ENCODE measurements at regions not wholly inside any gene's neighbourhood (a gene's known extent, or its start where the extent isn't known, plus 50 kb on each side); places are given as distances from the start of the nearest gene placed in this dataset.

DNA sequence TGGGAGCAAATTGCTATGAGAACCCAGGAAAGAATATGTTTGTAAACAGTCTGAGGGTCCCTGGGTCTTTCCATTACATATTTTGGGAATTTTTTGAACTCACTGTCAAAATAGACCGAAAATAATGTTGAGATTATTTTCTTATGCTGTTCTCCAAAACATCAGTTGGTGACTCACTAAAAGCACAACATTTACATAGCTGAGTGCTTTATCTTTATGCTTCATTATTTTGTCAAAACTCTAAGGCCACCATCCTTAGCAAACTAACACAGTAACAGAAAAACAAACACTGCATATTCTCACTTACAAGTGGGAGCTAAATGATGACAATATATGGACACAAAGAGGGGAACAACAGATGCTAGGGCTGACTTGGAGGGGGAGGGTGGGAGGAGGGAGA, 459.3 kb downstream of the ADGRL2 start:
- H3K4me3 ChIP-seq, result no peak overlapping the region
- no peaks in the 10 kb centered on the region for H3K4me1 ChIP-seq
- DNase-seq, result no peak
- H3K27ac ChIP-seq, result no peak overlapping the region
- intact Hi-C loops (cut with DNase I; ENCODE audit: low total_unique reads) (no loop called here), in situ Hi-C loops (cut with MboI; ENCODE audit: low sequenced_read_pairs in 4 of 4) (no loop called here)
- no peaks in the 10 kb centered on the region for H3K27me3 ChIP-seq
- no peak for TF ChIP-seq POLR2A (IDR thresholded peaks at IDR 0.05)
- TF ChIP-seq, protein P1, sequence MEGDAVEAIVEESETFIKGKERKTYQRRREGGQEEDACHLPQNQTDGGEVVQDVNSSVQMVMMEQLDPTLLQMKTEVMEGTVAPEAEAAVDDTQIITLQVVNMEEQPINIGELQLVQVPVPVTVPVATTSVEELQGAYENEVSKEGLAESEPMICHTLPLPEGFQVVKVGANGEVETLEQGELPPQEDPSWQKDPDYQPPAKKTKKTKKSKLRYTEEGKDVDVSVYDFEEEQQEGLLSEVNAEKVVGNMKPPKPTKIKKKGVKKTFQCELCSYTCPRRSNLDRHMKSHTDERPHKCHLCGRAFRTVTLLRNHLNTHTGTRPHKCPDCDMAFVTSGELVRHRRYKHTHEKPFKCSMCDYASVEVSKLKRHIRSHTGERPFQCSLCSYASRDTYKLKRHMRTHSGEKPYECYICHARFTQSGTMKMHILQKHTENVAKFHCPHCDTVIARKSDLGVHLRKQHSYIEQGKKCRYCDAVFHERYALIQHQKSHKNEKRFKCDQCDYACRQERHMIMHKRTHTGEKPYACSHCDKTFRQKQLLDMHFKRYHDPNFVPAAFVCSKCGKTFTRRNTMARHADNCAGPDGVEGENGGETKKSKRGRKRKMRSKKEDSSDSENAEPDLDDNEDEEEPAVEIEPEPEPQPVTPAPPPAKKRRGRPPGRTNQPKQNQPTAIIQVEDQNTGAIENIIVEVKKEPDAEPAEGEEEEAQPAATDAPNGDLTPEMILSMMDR (IDR thresholded peaks at IDR 0.05 in 4 of 5, conservative IDR thresholded peaks at IDR 0.05 in 1 of 5), result no peak
- H3K9me3 ChIP-seq, result no peaks in the 10 kb centered on the region
- H3K36me3 ChIP-seq, result no peaks in the 10 kb centered on the region
- ATAC-seq, result no peak

DNA sequence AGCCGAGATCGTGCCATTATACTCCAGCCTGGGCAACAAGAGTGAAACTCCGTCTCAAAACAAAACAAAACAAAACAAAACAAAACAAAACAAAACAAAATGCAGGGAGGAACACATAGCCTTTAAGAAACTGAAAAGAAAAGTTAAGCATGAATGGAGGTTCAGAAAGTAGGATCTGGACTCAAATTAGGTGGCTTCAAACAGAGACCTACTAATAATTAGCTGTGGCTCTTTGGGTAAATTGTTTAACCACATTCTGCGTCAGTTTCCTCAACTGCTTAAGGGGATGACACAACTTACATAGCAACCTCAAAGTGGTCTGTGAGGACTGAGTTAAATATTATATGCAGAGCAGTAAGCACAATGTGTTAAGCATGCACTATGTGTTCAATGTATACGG, 458.2 kb downstream of the ADGRL2 start:
- DNase-seq, result no peak
- no peak overlapping the region for H3K4me3 ChIP-seq
- TF ChIP-seq POLR2A (IDR thresholded peaks at IDR 0.05), result no peak
- TF ChIP-seq, protein P1 (IDR thresholded peaks at IDR 0.05 in 4 of 5, conservative IDR thresholded peaks at IDR 0.05 in 1 of 5), result no peak
- no peak overlapping the region for H3K27ac ChIP-seq
- no peak for ATAC-seq
- intact Hi-C loops (cut with DNase I; ENCODE audit: low total_unique reads), result no loop called here
- H3K36me3 ChIP-seq, result no peaks in the 10 kb centered on the region
- in situ Hi-C loops (cut with MboI; ENCODE audit: low sequenced_read_pairs in 4 of 4), result no loop called here
- H3K4me1 ChIP-seq, result no peaks in the 10 kb centered on the region
- no peaks in the 10 kb centered on the region for H3K27me3 ChIP-seq
- H3K9me3 ChIP-seq, result no peaks in the 10 kb centered on the region

DNA sequence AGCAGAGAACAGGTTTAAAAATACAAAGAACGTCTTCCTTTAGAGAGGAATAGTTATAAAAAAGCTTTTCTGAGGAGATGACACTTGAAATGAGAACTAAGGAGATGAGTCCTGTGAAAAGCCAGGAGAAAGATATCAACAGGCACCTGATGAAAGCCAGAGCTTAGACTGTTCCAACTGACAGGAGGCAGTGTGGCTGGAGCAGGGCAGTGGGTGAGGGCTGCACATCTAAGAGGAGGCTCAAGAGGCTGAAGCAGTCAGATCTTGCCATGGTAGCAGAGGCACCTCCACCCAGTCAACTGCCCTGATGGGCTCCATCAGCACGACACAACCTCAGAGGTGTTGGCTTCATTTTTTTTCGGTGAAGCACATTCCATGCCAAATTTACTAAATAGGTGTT, 445.3 kb downstream of the ADGRL2 start:
- Histone ChIP-seq H3K27me3 (no peaks in the 10 kb centered on the region), H3K4me3 (no peak overlapping the region), H3K27ac (no peak overlapping the region), H3K36me3 (no peaks in the 10 kb centered on the region), H3K9me3 (no peaks in the 10 kb centered on the region), H3K4me1 (no peaks in the 10 kb centered on the region)
- intact Hi-C loops (cut with DNase I; ENCODE audit: low total_unique reads) (no loop called here), in situ Hi-C loops (cut with MboI; ENCODE audit: low sequenced_read_pairs in 4 of 4) (no loop called here)
- TF ChIP-seq POLR2A (IDR thresholded peaks at IDR 0.05), result no peak
- TF ChIP-seq, protein P1 (IDR thresholded peaks at IDR 0.05 in 4 of 5, conservative IDR thresholded peaks at IDR 0.05 in 1 of 5), result no peak
- no peak for ATAC-seq
- no peak for DNase-seq

DNA sequence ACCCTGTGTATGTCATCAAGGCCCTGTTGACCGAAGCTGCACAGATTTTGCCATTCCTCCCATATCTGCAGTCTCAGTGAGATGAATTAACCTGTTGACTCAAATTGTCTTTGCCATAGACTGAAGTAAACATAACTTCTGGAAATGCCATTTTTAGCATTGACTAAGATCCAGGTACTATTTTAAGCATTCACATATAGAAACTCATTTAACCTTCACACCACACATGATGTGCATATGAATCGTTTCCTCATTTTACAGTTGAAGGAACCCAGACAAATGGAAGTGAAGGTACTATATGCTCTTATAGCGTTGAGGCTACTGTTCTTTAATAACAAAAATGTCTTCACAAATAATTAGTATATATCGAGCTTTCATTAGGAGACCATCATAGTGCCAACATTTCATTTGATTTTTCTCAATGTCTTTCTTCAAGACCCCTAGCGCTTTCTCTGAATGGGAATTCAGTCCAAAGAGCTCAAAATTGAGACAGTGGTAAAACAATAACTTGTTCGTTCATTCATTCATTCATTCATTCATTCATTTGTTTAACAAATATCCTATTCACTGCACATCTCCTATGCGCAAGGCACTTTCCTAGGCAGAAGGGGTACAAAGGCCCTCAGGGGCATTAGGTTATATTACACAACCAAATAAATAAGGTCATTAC, 444.7 kb downstream of the ADGRL2 start:
- TF ChIP-seq, protein P1 (IDR thresholded peaks at IDR 0.05 in 4 of 5, conservative IDR thresholded peaks at IDR 0.05 in 1 of 5), result no peak
- TF ChIP-seq POLR2A (IDR thresholded peaks at IDR 0.05), result no peak
- Histone ChIP-seq H3K4me1 (no peaks in the 10 kb centered on the region), H3K36me3 (no peaks in the 10 kb centered on the region), H3K27ac (no peak overlapping the region), H3K4me3 (no peak overlapping the region), H3K9me3 (no peaks in the 10 kb centered on the region), H3K27me3 (no peaks in the 10 kb centered on the region)
- ATAC-seq, result no peak
- no peak for DNase-seq
- intact Hi-C loops (cut with DNase I; ENCODE audit: low total_unique reads), result no loop called here
- in situ Hi-C loops (cut with MboI; ENCODE audit: low sequenced_read_pairs in 4 of 4), result no loop called here

DNA sequence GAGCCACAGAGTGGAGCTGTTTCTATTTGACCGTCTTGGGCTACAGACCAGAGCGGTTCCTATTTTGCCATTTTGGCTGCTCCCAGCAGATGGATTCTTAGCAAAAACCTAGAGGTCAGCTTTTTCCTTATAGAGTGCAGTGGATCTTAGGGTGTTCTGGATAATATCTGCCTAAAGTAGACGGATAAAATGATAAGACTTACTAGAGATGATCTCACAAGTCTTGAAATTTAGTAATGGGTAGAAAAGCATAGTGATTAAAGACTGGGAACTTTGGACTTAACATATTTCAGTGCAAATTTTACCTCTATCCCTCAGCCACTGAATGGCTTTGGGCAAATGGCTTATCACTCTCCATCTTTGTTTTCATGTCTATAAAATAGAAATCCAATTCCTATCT, 439.8 kb downstream of the ADGRL2 start:
- Histone ChIP-seq H3K4me1 (no peaks in the 10 kb centered on the region), H3K9me3 (no peaks in the 10 kb centered on the region), H3K36me3 (no peaks in the 10 kb centered on the region), H3K27me3 (no peaks in the 10 kb centered on the region), H3K4me3 (no peak overlapping the region), H3K27ac (no peak overlapping the region)
- no peak for ATAC-seq
- no peak for DNase-seq
- in situ Hi-C loops (cut with MboI; ENCODE audit: low sequenced_read_pairs in 4 of 4) (no loop called here), intact Hi-C loops (cut with DNase I; ENCODE audit: low total_unique reads) (no loop called here)
- TF ChIP-seq, protein P1 (IDR thresholded peaks at IDR 0.05 in 4 of 5, conservative IDR thresholded peaks at IDR 0.05 in 1 of 5), result no peak
- TF ChIP-seq POLR2A (IDR thresholded peaks at IDR 0.05), result no peak

Measured in gastrocnemius medialis (tissue), 4 donors.